Prostate gland (tissue), 2 donors: ENCODE measurements at regions not wholly inside any gene's neighbourhood (a gene's known extent, or its start where the extent isn't known, plus 50 kb on each side); places are given as distances from the start of the nearest gene placed in this dataset.

Experiments
- CTCF ChIP-seq, 4 experiments: fragments of 200-600 bp in 2 of 4; fragments of 450-650 bp in 2 of 4; sonication (generic) in 2 of 4; IDR thresholded peaks; 1 replicate in 3 of 4; 2 replicates in 1 of 4; pipeline ENCODE4 v1.5.1; 2016 to 2019; ENCODE audit warnings: antibody characterized with exemption in 4 of 4, mild to moderate bottlenecking in 2 of 4, moderate library complexity in 2 of 4
- POLR2A ChIP-seq: fragments of 450-650 bp; IDR thresholded peaks from one replicate; pipeline ENCODE4 v1.6.1; 2016; ENCODE audit warnings: antibody characterized with exemption, mild to moderate bottlenecking
- POLR2AphosphoS5 ChIP-seq: sonication (generic); formaldehyde crosslinking; IDR thresholded peaks from one replicate; pipeline ENCODE4 v1.6.1; 2017; ENCODE audit warnings: antibody characterized with exemption

- TF ChIP-seq POLR2A (no peak), CTCF (IDR thresholded peaks at IDR 0.05) (no peak), POLR2AphosphoS5 (no peak)
Measured at GRCh38 chr16:55009581-55009980, 78.9 kb downstream of the IRX5 start.
